Fibroblast of lung (primary cell): ENCODE measurements at regions not wholly inside any gene's neighbourhood (a gene's known extent, or its start where the extent isn't known, plus 50 kb on each side); places are given as distances from the start of the nearest gene placed in this dataset.

Experiments used
- CTCF ChIP-seq, 2 donors: IDR thresholded peaks in 1 of 2; conservative IDR thresholded peaks in 1 of 2; 1 replicate in 1 of 2; 2 replicates in 1 of 2; pipeline ENCODE4 v1.5.1; 2011 to 2012; ENCODE audit warnings: low read length in 2 of 2, control low read depth in 1 of 2, inconsistent platforms in 1 of 2, low read depth in 1 of 2, mild to moderate bottlenecking in 1 of 2
- EZH2 ChIP-seq: IDR thresholded peaks from 2 replicates; pipeline ENCODE4 v1.5.1; 2012; ENCODE audit warnings: low read length, control low read depth, mild to moderate bottlenecking; ENCODE audit errors: missing control alignments

GRCh38 chr7:106394526-106394925, 109.7 kb upstream of the NAMPT start:
- TF ChIP-seq CTCF (conservative IDR thresholded peaks at IDR 0.05 in 1 of 2, IDR thresholded peaks at IDR 0.05 in 1 of 2; ENCODE audit: low read depth in 1 of 2, low read length in 2 of 2) (no peak), EZH2 (no peak)
